ENCODE measurements at regions not wholly inside any gene's neighbourhood (a gene's known extent, or its start where the extent isn't known, plus 50 kb on each side); places are given as distances from the start of the nearest gene placed in this dataset.
"Not testable (repeated sequence)": the region's sequence is repeated elsewhere in the genome, so short reads cannot be mapped to it uniquely, and the experiment has no call there.

DNA sequence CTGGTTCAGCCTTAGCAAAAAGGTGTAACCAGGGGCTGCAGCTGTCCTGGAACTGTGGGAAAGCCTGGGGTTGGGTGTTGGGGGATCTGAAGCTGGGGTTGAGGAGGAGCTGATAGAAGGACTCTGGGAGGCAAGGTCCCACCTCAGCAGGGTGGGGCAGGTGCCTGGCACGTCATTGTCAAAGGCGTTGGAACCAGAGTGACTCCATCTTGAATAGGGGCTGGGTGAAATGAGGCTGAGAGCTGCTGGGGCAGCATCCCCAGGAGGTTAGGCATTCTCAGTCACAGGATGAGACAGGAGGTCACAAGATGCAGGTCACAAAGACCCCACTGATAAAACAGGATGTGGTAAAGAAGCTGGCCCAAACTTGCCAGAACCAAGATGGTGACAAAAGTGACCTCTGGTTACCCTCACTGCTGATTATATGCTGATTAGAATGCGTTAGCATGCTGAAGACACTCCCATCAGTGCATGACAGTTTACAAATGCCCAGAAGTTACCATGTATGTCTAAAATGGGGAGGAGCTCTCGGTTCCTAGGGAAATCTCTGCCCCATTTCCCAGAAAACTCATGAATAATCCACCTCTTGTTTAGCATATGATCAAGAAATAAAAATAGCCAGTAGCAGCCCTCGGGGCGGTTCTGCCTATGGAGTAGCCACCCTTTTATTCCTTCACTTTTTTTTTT, 85.4 kb downstream of the IER5 start:
- DNase-seq: no peak

DNA sequence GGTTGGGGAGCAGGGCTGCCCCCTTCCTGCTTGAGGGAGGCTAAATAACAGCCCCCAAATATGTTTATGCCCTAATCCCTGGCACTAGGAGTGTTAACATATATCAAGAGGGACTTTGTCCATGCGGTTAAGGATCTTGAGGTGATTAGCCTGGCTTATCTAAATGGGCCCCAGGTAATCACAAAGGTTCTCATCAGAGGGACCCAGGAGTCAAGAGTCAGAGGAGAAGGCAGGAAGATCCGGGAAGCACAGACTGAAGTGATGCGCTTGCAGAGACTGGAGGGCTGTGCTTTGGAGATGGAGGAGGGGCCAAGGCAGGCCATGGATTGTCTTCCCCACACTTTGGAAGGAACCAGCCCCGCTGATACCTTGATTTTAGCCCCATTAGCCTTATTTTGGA, 86.4 kb downstream of the IER5 start:
- DNase-seq: no peak

DNA sequence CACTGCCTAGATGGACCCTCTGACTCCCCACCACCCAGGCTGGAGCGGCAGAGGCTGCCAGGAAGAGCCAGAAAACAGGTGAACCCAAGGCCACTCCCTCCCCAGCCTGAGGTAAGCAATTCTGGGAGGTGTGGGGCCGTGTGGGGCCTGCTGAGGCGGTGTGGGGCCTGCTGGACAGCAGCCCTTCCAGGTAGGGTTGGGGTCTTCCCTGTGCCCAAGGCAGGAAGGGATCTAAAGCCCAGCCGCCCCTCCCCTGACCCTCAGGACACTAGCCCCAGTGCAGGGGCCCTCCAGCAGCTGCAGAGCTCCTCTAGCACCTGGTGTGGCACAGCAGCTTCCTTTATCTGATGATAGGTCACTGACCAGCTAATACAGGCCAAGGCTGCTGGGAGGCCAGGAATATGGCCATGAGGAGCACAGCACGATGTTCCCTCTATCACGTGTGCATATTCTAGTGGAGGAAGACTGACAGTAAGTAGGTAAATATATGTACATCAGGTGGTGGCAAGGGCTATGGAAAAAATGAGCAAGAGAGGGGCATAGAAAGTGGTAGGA, 86.9 kb downstream of the IER5 start:
- no peak for DNase-seq

DNA sequence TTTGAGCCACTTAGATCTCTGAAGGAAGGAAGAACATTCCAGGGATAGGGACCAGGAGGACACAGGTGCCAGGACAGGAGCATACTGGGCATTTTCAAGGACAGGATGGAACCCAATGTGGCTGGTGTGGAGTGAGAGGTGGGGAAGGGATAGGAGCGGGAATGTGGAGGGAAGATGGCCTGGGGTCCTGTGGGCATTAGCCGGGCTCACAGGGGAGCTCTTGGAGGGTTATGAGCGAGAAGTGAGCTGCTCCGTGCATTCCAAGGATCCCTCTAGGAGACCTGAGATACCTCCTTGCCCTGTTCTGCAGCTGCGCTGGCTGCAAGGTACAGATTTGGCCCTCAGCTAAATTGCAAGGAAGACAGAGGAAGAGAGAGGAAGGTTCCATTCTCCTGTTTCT, 87.5 kb downstream of the IER5 start:
- no peak for DNase-seq

DNA sequence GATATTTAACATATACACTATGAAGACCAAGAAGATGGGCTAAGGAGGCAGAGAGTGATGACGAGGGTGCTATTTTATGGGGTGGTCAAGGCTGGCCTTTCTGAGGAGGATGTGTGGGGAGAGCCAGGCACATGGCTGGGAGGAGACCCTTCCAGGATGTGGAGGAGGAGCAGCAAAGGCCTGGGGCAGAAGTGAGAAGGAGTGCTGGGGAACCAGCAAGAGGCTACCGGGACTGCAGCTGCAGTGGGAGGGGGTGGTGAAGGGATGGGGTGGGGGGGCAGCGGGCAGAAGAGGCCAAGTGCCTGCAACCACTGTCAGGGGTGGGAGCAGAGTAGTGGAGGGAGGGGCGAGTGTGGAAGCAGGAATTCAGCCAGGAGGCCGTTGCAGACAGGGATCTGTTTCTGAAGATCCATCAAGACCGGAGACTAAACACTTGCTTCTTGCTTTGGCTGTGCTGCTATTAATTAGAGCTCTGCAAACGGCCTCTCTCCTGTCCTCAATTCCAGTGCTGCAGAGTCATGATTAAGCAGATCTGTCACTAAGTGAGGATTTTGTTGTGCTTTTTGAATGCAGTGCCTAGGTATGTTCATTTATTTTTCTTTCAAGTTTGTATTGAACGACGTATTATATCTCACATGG, 89.9 kb downstream of the IER5 start:
- DNase-seq: no peak

DNA sequence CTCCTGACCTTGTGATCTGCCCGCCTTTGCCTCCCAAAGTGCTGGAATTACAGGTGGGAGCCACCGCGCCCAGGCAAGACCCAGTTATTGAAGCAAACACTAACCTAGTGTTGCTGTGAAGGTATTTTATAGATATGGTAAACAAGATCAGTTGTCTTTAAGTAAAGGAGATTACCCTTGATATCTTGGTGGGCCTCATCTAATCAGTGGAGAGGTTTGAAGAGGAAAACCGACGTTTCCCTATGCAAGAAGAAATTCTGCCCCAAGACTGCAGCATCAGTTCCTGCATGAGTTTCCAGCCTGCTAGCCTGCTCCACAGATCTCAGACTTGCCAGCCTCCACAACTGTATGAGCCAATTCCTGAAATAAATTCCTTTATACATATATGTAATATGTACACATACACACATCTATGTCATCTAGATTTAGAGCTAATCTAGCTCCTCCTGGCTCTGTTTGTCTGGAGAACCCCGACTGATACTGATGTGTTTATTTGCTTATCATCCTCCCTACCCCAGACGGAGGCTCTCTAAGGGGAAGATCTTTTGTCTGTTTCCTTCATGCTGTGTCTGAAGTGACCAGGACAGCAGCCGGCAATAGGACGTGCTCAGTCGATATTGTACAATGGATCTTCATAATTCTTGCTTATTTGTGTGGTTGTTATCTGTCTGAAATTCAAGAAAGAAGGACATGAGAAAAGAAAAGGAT, 90.9 kb downstream of the IER5 start:
- no peak for DNase-seq

DNA sequence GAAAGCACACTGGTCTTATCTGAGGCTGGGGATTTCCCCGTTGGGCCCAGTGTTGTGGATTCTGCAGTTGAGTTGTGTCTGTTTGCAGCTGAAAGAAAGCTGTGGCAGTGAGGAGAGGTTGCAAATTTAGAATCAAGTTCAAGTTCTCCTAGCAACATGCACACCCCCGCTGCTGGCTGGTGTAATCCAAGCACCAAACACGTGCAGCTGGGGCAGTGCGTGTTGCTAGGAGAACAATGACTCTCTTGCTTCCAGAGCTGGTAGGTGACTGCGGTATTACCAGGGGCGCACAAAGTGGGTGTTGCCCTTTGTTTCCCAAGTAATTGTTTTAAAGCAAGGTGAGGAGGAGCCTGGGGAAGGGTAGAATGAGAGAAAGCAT, 91.5 kb downstream of the IER5 start:
- DNase-seq: no peak

DNA sequence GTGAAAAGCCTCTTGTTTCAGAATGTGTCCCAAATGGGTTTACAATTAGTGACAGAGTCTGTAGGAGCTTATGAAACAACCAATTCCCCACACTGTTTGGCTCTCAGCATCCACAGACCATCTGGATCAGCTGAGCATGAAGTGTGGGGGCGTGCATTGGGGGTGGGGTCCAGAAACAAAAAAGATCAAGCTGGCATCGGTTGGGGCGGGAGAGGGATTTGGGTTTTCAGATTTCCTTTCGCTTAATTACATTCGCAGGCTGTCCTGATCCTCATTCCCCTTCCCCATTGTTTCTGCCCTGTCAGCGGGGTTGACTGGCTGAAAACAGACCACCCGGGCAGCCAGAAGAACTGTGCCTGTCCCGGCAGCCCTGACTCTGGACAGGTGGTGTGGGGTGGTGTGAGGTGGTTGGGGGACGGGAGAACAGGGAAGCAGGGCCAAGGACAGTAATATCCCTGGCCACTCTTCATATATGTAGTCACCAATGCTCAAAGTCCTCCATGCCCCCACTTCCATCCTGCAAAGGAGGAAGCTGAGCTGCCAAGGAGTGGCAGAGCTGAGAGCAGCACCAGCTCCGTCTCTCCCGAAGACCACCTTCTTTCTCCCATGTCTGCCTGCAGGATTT, 92.0 kb downstream of the IER5 start:
- DNase-seq: no peak

DNA sequence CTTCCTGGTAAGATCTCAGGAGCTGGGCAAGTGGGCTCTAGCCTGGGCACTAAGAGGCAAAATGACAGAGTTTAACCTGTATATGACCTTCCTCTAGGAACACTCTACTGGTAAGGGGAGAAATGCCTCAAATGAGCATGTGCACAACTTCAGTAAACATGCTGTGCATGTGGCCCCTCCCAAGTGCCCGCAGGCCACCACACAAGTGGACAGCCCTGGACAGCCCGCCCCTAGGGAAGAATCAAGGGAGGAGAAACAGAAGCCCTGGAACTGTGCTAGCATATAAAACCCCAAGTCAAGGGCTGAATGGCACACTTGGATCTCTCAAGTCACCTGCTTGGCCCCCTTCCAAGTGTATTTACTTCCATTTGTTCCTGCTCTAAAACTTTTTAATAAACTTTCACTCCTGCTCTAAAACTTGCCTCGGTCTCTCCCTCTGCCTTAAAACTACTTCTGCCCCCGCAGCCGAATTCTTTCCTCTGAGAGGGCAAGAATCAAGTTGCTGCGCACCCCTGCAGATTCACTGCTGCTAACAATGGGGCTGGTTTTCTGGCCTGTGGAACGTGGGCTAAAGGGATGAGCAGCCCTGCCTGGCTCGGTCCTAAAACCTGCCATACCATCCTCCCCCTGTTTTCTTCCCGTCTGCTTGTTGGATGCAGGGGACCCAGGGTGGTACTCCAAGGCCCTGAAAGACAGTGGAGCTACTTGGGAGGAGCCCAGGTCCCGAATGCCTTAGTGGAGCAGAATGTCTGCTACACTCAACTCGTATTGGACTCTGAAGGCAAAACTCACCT, 93.5 kb downstream of the IER5 start:
- no peak for DNase-seq

DNA sequence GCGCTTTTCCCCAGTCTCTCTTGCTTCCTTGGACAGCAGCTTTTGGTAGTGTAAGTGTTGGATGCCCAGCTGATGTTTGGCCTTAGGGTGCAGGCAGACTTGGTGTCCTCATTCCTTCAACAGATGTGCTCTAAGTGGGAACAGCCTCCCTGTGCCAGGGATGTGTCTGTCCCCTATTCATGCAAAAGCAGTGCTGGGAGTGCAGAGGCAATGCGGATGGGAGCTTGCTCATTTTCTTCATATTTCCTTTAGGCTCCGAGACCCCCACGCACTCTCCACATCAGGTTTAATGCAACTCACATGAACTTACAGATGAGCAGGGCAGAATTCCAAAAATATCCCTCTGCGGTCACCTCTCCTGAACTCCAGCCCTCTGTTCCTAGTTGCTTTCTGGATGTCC, 96.1 kb downstream of the IER5 start:
- no peak for DNase-seq

DNA sequence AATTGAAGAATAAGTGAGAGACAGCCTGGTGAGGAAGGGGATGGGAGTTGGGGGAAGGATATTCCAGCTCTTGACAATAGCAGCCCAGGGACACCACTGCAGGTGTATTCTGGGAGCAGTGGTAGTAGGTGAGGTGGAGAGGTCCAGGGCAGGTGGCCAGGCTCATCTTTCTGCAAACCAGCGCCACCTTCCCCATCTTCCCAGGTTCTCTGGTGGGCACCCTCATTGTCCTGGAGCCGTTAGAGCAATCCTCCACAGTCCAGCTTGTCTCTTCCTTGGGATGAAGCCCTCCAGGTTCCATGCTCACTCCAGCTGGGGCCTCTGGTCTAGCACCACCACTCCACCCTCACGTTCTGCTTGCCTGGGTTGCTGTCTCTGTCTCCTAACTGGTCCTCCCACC, 97.0 kb downstream of the IER5 start:
- DNase-seq: no peak

DNA sequence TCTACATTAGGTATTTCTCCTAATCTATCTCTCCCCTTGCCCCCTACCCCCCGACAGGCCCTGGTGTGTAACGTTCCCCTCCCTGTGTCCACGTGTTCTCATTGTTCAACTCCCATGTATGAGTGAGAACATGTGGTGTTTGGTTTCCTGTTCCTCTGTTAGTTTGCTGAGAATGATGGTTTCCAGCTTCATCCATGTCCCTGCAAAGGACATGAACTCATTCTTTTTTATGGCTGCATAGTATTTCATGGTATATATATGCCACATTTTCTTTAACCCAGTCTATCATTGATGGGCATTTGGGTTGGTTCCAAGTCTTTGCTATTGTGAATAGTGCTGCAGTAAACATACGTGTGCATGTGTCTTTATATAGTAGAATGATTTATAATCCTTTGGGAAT, 97.6 kb downstream of the IER5 start:
- not testable (repeated sequence) for DNase-seq

DNA sequence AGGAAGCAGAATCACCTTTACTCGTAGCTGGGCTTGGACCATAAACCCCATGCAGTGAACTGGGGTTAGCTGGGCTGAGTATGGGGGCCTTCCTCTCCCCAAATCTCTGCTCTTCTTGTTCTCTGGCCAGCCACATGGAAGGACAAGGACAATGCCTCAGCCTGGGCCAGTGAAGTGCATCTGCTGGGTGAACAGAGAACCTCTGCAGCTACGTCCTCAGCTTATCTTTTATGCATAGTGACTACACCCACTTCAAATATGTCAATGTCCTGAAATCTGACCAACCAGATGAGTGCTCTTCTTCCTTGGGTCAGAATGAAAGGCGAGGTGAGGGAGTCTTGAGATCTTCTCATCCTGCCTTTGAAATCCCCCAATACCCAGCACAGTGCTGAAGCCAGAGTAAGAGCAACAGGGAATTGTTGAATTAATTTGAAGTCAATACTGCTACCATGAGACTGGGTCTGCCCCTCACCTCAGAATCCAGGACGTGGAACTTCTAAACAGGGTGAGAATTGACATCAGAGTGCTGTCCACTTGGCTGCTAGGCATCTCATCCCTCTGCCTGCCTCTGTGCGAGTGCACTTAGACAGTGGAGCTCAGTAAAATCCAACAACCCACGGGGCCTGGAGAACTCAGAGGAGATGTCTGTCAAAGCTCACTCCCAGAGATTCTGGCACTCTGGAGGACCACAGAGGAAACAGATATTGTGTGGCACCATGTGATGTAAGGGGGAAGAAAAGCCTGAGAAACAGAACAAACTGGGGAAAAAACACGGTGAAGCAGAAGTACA, 99.0 kb downstream of the IER5 start:
- no peak for DNase-seq

DNA sequence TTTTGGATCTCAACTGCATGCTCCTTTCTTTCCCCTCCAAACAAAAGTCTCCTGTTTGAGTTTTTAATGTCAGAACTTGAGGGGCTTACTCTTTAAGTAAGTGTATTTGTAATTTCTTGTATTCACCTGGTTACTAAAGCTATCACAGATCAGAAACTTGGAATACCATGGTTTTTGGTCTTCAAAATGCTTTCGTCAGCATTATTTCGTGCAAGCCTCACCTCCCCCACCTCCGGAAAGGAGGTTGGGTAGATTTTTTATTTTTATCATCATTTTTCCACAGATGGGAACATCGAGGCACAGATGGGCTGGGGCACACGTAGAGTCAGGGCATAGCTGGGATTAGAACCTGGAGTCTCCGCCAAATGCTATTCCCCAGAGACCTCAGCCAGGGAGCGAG, 100.7 kb downstream of the IER5 start:
- no peak for DNase-seq

DNA sequence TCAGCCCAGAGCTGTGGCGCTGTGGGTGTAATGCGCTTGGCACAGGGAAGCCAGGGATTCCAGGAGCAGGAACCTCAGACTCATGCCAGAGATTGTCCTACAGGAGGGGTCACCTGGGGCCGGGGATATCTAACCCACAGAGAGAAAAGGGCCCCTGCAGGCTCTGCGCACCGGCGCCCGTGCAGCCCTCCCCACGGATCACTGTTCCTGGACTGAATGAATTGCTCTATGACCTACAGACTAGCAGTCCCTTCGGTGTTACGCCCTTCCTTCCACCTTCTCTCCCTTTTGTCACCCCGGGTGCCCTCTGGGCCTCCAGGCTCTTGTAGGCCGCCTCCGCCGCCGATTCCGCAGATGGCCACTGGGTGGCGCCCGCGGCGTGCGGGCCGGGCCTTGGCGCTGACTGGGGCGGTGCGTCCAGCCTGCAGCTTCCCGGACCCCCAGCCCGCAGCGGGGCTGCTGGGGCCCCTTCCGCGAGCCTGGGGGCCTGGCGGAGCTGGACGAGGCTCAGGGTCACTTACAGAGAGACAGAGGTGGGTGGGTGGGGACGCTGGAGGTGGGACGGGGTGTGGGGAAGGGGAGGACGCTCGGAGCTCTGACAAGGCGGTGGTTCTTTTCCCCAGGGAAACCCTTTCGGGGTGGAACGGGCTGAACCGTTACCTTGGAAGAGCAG, 101.3 kb downstream of the IER5 start:
- peak; percentile 38 for DNase-seq

DNA sequence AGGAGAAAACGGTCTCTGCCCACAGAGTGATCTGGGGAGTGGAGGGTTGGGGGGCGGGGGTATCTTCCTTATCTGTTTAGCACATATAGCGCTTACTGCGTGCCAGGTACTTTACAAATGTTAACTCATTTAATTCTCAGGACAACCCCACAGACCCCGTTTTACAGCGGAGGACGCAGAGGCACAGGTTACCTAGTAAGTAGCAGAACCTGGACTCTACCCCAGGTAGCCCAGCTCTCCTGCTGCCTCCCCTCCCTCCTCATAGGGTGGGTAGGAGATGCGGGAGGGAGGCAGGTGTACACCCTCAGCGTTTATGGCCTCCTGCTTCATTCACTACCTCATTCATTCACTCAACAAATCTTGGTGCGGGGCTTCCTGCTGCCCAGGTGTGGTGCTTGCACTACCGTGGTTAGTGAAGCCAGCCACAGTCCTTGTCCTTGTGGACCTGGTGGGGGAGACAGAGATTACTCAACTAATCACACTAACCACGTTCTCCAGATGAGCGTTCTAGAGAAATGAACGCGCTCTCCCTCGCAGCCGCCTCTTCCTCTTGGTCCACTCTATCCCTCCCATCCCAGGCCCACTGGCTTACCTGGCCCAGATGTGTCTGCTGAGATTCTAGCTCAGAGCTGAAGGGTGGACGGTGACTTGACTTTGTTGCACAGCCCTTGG, 102.0 kb downstream of the IER5 start:
- no peak for DNase-seq

DNA sequence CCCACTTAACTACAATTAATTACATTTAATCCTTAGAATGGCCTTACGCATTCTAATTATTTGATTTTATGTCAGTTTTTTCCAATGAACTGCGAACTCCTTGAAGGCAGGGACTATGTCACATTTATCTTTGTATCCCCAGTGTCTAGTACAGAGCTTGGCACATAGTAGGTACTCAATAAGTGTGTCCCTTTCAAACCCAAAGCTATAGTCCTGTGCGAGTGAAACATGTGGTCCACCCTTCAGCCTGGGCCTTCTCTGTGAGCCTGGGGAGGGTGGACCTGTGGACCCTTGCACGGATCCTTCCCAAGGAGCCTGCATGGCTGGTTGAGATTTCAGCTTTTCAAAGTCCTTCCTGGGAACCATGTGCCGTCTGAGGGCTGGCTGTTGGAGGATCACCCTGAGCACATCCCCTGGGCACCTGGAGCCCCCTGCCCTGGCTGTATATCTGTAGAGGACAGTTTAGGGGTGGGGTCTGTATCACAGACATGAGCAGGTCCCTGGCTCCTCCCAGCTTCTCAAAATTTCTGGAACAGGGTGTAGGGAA, 103.1 kb downstream of the IER5 start:
- no peak for DNase-seq

DNA sequence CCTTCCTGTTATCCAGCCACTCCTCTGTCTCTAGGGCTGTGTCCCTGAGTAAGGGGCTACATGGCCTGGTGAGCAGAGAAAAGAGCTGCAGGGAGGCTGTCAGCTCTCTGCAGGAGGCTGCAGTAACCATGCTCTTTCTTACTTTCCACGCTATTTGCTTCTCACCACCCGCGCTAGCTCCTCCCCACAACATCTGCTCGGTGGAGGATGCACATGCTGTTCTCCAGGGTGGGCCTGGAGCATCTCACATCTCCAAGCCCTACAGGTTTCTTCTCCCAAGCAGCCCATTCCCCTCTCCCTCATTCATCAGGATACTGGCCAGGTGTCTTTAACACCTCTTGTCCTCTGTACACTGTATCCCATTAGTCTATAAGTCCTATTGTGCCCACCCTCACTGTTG, 103.8 kb downstream of the IER5 start:
- no peak for DNase-seq

DNA sequence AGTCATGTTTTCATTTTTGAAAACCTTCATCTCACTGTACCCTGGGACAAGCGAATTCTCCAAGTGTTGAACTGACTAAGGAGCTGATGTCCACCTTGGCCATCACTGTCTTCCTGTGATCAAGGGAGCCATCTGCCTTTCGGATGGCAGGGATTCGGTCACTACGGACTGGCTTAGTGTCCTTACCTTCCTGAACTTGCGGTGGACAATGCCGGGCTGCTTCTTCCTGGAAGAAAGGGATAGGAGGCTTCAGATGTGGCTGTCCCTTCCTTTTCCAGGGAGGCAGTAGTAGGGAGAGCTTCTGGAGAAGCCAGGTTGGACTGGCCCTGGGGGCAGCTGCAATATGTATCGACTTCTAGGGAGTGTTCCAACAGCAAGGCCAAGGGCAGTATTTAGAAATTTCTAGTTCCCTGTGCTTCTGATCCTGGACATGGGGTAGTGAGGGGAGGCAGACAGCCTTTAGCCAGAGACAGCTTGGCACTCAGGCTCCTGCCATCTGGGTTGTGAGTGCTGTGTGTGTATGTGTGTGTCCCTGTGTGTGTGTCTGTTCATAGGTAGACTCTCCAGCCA, 114.6 kb downstream of the IER5 start:
- DNase-seq: no peak

DNA sequence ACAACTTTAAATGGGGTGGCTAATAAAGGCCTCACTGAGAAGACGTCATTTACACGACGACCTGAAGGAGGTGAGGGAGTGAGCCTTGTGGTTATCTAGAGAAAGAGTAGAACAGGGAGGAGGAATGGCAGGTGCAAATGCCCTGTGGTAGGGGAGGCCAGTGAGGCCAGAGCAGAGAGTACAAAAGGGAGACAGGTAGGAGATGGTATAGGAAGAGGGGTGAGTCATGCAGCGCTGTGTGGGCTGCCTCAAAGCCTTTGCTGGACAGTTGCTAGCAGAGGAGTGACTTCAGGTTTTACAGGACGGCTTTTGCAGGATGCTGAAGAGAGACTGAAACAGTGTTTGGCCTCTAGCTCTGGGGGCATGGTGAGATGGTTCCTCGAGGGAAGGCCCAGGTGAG, 116.0 kb downstream of the IER5 start:
- DNase-seq: no peak

Measured in activated gamma-delta T cell (primary cell).